Astrocyte (in vitro differentiated cells and primary cell): ENCODE measurements at regions not wholly inside any gene's neighbourhood (a gene's known extent, or its start where the extent isn't known, plus 50 kb on each side); places are given as distances from the start of the nearest gene placed in this dataset.

Source experiments
- DNase-seq: peaks from one replicate; pipeline ENCODE4 v3.0.0-alpha.2; 2010; ENCODE audit warnings: low read depth
- FAIRE-seq: peaks from 2 replicates; lab custom pipeline; 2011; peaks lifted over from hg19 to GRCh38; lab: Jason Lieb, UNC
- H2AFZ ChIP-seq: 2 replicates; pipeline ENCODE4 v1.6.0; 2012; ENCODE audit warnings: low read depth, low read length, inconsistent platforms
- H3K27ac ChIP-seq: 2 replicates; pipeline ENCODE4 v1.5.1; 2011; ENCODE audit warnings: low read depth, low read length, inconsistent platforms
- H3K27me3 ChIP-seq: 2 replicates; pipeline ENCODE4 v1.6.0; 2011; ENCODE audit warnings: low read length, inconsistent platforms; ENCODE audit not compliant: insufficient read depth
- H3K36me3 ChIP-seq: 2 replicates; pipeline ENCODE4 v1.5.1; 2011; ENCODE audit warnings: low read length, inconsistent platforms; ENCODE audit not compliant: insufficient read depth
- H3K4me1 ChIP-seq: 2 replicates; pipeline ENCODE4 v1.5.1; 2011; ENCODE audit warnings: low read length, inconsistent platforms; ENCODE audit not compliant: insufficient read depth
- H3K4me2 ChIP-seq: 2 replicates; pipeline ENCODE4 v1.6.0; 2012; ENCODE audit warnings: low read length, inconsistent platforms
- H3K4me3 ChIP-seq: 2 replicates; pipeline ENCODE4 v1.5.1; 2011; ENCODE audit warnings: low read depth, mild to moderate bottlenecking, low read length, inconsistent platforms; ENCODE audit not compliant: insufficient read depth
- H3K79me2 ChIP-seq: 2 replicates; pipeline ENCODE4 v1.6.0; 2012; ENCODE audit warnings: mild to moderate bottlenecking, low read length, inconsistent platforms; ENCODE audit not compliant: insufficient read depth
- H3K9ac ChIP-seq: 2 replicates; pipeline ENCODE4 v1.6.0; 2012; ENCODE audit warnings: mild to moderate bottlenecking, low read length, inconsistent platforms
- H3K9me3 ChIP-seq: 2 replicates; pipeline ENCODE4 v1.5.1; 2012; ENCODE audit warnings: low read depth, mild to moderate bottlenecking, low read length, inconsistent platforms; ENCODE audit not compliant: insufficient read depth
- H4K20me1 ChIP-seq: 2 replicates; pipeline ENCODE4 v1.6.0; 2012; ENCODE audit warnings: low read length, inconsistent platforms; ENCODE audit not compliant: insufficient read depth
- H3K27ac Mint-ChIP-seq: one replicate; pipeline ENCODE4 v1.8.0; 2021; ENCODE audit warnings: mild to moderate bottlenecking, mixed read lengths; ENCODE audit not compliant: unreplicated experiment
- H3K27me3 Mint-ChIP-seq: one replicate; pipeline ENCODE4 v1.8.0; 2021; ENCODE audit warnings: low read depth, mixed read lengths; ENCODE audit not compliant: unreplicated experiment
- H3K36me3 Mint-ChIP-seq: one replicate; pipeline ENCODE4 v1.8.0; 2021; ENCODE audit warnings: low read depth, mixed read lengths; ENCODE audit not compliant: unreplicated experiment
- H3K4me1 Mint-ChIP-seq: one replicate; pipeline ENCODE4 v1.8.0; 2021; ENCODE audit warnings: low read depth, mixed read lengths; ENCODE audit not compliant: unreplicated experiment
- H3K4me3 Mint-ChIP-seq: one replicate; pipeline ENCODE4 v1.8.0; 2021; ENCODE audit warnings: mild to moderate bottlenecking, moderate library complexity, mixed read lengths; ENCODE audit not compliant: unreplicated experiment
- H3K9me3 Mint-ChIP-seq: one replicate; pipeline ENCODE4 v1.8.0; 2021; ENCODE audit warnings: mild to moderate bottlenecking, mixed read lengths; ENCODE audit not compliant: unreplicated experiment
- CTCF ChIP-seq: IDR thresholded peaks from 2 replicates; pipeline ENCODE4 v1.5.1; 2011; ENCODE audit warnings: low read depth, mild to moderate bottlenecking, inconsistent platforms, low read length, moderate library complexity; ENCODE audit not compliant: insufficient read depth
- EZH2 ChIP-seq: IDR thresholded peaks from 2 replicates; pipeline ENCODE4 v1.6.1; 2012; ENCODE audit warnings: mild to moderate bottlenecking, low read length, inconsistent platforms; ENCODE audit not compliant: insufficient read depth

- Histone ChIP-seq H3K36me3 (no peaks in the 10 kb centered on the region), H3K9me3 (no peaks in the 10 kb centered on the region), H4K20me1 (no peaks in the 10 kb centered on the region), H3K4me1 (no peaks in the 10 kb centered on the region), H3K79me2 (no peaks in the 10 kb centered on the region), H3K27ac (no peak overlapping the region), H3K27me3 (peaks cover 4% of the 10 kb centered on the region), H3K4me3 (no peak overlapping the region), H3K9ac (no peak overlapping the region), H2AFZ (no peak overlapping the region), H3K4me2 (no peak overlapping the region)
- no peak for TF ChIP-seq EZH2
- TF ChIP-seq CTCF = no peak
- H3K36me3 Mint-ChIP-seq = no peaks in the 10 kb centered on the region
- no peak overlapping the region for H3K4me3 Mint-ChIP-seq
- peak; percentile 17 for DNase-seq
- no peaks in the 10 kb centered on the region for H3K9me3 Mint-ChIP-seq
- no peaks in the 10 kb centered on the region for H3K4me1 Mint-ChIP-seq
- no peaks in the 10 kb centered on the region for H3K27me3 Mint-ChIP-seq
- H3K27ac Mint-ChIP-seq = no peak overlapping the region
- no peak for FAIRE-seq
Measured at GRCh38 chr7:36001546-36001945, 151.5 kb upstream of the EEPD1 start.

GRCh38 chr7:36002900-36003299, 150.2 kb upstream of the EEPD1 start:
- no peak for DNase-seq
- no peak overlapping the region for H2AFZ ChIP-seq
- H3K27me3 ChIP-seq = peaks cover 4% of the 10 kb centered on the region
- Mint-ChIP-seq H3K9me3 (no peaks in the 10 kb centered on the region), H3K4me1 (no peaks in the 10 kb centered on the region), H3K4me3 (no peak overlapping the region), H3K27ac (no peak overlapping the region), H3K36me3 (no peaks in the 10 kb centered on the region), H3K27me3 (peaks cover 3% of the 10 kb centered on the region)
- no peak overlapping the region for H3K27ac ChIP-seq
- no peak overlapping the region for H3K4me2 ChIP-seq
- H3K4me1 ChIP-seq = no peaks in the 10 kb centered on the region
- H3K9ac ChIP-seq = no peak overlapping the region
- H3K9me3 ChIP-seq = no peaks in the 10 kb centered on the region
- H3K4me3 ChIP-seq = no peak overlapping the region
- no peaks in the 10 kb centered on the region for H4K20me1 ChIP-seq
- no peaks in the 10 kb centered on the region for H3K79me2 ChIP-seq
- TF ChIP-seq EZH2 = no peak
- TF ChIP-seq CTCF = no peak
- H3K36me3 ChIP-seq = no peaks in the 10 kb centered on the region
- no peak for FAIRE-seq

GRCh38 chr7:36003343-36003742, 149.7 kb upstream of the EEPD1 start:
- H2AFZ ChIP-seq = no peak overlapping the region
- no peaks in the 10 kb centered on the region for H3K9me3 ChIP-seq
- Mint-ChIP-seq H3K9me3 (no peaks in the 10 kb centered on the region), H3K36me3 (no peaks in the 10 kb centered on the region), H3K4me1 (no peaks in the 10 kb centered on the region), H3K4me3 (no peak overlapping the region), H3K27me3 (peaks cover 3% of the 10 kb centered on the region), H3K27ac (no peak overlapping the region)
- no peaks in the 10 kb centered on the region for H4K20me1 ChIP-seq
- no peak overlapping the region for H3K9ac ChIP-seq
- peaks cover 4% of the 10 kb centered on the region for H3K27me3 ChIP-seq
- DNase-seq (no peak), FAIRE-seq (no peak)
- H3K4me2 ChIP-seq = no peak overlapping the region
- no peaks in the 10 kb centered on the region for H3K36me3 ChIP-seq
- no peaks in the 10 kb centered on the region for H3K4me1 ChIP-seq
- no peak for TF ChIP-seq EZH2
- no peak for TF ChIP-seq CTCF
- no peak overlapping the region for H3K4me3 ChIP-seq
- no peak overlapping the region for H3K27ac ChIP-seq
- no peaks in the 10 kb centered on the region for H3K79me2 ChIP-seq
